HG03575 (cell line): ENCODE measurements at regions not wholly inside any gene's neighbourhood (a gene's known extent, or its start where the extent isn't known, plus 50 kb on each side); places are given as distances from the start of the nearest gene placed in this dataset.

Experiments used
- ATAC-seq: cut with Tn5 transposase; IDR thresholded peaks from one replicate; pipeline ENCODE4 v1.9.1; 2021; ENCODE audit not compliant: unreplicated experiment, insufficient number of reproducible peaks, low FRiP score; ENCODE audit errors: extremely low read depth

- no peak for ATAC-seq
Measured at GRCh38 chr2:8224347-8225190, 457.3 kb upstream of the ID2 start.

GRCh38 chr2:8225266-8225665 is 456.6 kb upstream of the ID2 start:
- no peak for ATAC-seq

GRCh38 chr2:8225798-8226197 is 456.1 kb upstream of the ID2 start:
- no peak for ATAC-seq

GRCh38 chr2:8229546-8229986 is 452.3 kb upstream of the ID2 start:
- peak; percentile 83 for ATAC-seq

- ATAC-seq: no peak
Measured at GRCh38 chr2:8230466-8230865, 451.4 kb upstream of the ID2 start.

DNA sequence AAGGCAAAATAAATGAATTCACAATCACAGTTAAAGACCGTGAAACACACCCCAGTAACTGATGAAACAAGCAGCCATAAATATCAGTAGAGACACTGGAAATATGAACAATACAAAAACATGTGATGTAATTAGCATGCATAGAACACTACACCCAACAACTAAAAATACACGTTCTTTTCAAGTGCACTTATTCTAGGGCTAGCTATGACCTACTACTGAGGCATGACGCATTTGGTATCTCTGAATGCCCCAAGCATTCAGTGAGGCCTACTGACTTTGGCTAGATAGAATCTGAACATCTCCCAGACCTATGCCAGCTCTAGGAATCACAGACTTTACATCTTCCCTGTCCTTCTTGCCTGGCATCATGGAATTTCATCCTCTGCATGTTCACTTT is 450.0 kb upstream of the ID2 start:
- no peak for ATAC-seq

DNA sequence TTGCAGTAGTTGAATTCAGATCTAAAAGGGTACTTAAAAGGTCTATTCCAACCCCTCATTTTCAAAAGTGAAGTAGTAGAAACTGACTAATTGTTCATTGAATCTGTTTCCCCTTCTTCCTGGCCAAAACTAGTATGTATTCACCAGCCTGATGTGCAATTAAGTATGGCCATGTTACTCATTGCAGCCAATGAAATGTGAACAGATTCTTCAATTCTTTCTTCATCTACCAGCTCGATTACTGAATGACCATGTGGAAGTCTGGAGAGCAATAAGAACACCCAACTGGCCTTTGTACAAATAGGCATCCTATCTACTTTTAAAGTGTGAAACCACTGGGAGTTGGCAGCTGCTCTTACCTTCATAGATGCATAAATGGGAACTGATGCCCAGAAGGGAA is 449.0 kb upstream of the ID2 start:
- ATAC-seq: no peak

DNA sequence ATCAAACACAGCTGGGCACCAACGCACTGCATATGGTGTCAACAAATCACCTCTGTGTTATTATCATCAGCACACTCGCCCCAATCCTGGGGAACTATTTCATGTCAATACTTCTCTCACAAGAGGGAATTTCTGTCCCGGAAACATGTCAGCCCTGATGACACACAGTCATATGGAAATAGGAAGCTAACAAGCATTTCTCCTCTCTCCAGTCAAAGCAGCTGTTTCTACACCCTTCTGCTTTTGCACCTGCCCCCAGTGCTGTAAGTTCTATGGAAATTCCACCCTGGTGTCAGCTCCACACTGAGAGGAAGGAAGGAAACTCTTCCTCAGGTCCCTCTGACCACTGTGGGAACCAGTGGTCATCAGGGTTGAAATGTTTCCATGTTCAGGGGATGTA is 447.6 kb upstream of the ID2 start:
- ATAC-seq: no peak

- peak; percentile 83 for ATAC-seq
Measured at GRCh38 chr2:8234757-8235374, 447.0 kb upstream of the ID2 start.

- no peak for ATAC-seq
Measured at GRCh38 chr2:8235419-8235818, 446.4 kb upstream of the ID2 start.

DNA sequence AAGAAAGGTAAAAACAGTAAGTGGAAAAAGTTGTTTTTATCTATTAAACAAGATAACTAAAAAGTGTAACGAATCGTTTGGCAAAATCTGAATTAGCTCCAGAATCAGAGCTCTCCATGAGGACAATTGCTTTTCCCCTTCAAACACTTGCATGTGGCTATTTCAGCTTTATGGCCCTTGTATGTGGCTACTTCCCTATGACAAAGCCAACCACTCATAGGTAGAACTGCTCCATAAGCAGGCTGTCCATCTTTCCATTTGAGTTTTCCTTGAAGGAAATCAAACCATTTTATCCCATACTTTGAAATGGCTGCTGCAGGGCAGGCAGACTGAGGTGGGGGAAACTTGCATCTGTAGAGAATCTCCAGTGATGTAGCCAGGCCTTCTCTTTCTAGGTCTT is 445.5 kb upstream of the ID2 start:
- ATAC-seq: no peak

- ATAC-seq: no peak
Measured at GRCh38 chr2:8238521-8239230, 443.2 kb upstream of the ID2 start.

GRCh38 chr2:8239531-8240088 is 442.2 kb upstream of the ID2 start:
- ATAC-seq: no peak

GRCh38 chr2:8241317-8241716 is 440.5 kb upstream of the ID2 start:
- no peak for ATAC-seq

GRCh38 chr2:8242739-8243138 is 439.1 kb upstream of the ID2 start:
- no peak for ATAC-seq

GRCh38 chr2:8243748-8244400 is 438.0 kb upstream of the ID2 start:
- no peak for ATAC-seq

DNA sequence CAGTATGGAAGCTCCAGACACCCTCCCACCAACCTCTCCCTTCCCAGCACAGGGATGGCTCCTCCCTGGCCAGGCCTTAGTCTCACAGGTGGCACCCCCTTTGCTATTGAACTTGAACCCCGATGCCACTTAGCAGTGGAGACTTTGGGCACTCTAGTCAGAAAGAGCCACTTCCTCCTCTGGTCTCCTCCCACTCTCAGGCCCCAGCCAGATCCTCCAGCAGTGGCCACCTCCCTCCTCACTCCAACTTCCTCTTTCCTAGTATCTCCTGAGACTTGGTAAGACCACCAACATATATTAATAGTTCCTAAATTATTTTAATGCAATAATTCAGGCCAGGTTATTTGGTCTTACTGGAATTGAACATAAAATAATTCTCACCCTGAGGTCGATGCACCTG is 437.2 kb upstream of the ID2 start:
- ATAC-seq: no peak

DNA sequence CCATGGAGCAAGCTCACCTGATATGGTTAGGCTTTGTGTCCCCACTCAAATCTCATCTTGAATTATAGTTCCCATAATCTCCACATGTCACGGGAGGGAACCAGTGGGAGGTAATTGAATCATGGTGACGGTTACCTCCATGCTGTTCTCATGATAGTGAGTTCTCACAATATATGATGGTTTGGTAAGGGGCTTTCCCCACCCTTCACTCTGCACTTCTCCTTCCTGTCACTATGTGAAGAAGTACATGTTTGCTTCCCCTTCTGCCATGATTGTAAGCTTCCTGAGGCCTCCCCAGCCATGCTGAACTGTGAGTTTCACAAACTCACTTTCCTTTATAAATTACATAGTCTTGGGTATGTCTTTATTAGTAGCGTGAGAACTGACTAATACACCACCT is 435.7 kb upstream of the ID2 start:
- ATAC-seq: no peak

GRCh38 chr2:8247905-8248622 is 433.8 kb upstream of the ID2 start:
- ATAC-seq: no peak
